H1 (cell line): ENCODE measurements at regions not wholly inside any gene's neighbourhood (a gene's known extent, or its start where the extent isn't known, plus 50 kb on each side); places are given as distances from the start of the nearest gene placed in this dataset.

ENCODE experiments used
- CTCF ChIA-PET: fragments of 300-600 bp; sonication (Branson Sonifier 250); formaldehyde crosslinking; loops from one replicate; lab custom pipeline; 2021; ENCODE audit not compliant: partially characterized antibody; lab: Charles Lee
- POLR2A ChIA-PET: fragments of 300-600 bp; sonication (Branson Sonifier 250); formaldehyde crosslinking; loops from one replicate; lab custom pipeline; 2021; ENCODE audit warnings: inconsistent platforms; ENCODE audit not compliant: partially characterized antibody; lab: Charles Lee
- DNase-seq, 2 experiments: peaks; one replicate each; pipeline versions ENCODE4 v3.0.0 to v3.0.0-alpha.2; 2010 to 2022; ENCODE audit warnings: low spot score in 2 of 2, low read depth in 1 of 2, mixed read lengths in 1 of 2
- FAIRE-seq: peaks from 2 replicates; lab custom pipeline; 2011; peaks lifted over from hg19 to GRCh38; lab: Jason Lieb, UNC
- H2AFZ ChIP-seq: 2 replicates; pipeline ENCODE4 v1.8.1; 2012; ENCODE audit warnings: low read length, inconsistent platforms
- H2AK5ac ChIP-seq: 2 replicates; pipeline ENCODE4 v1.6.1; 2013; ENCODE audit warnings: low read depth, low read length
- H2BK120ac ChIP-seq: replicated peaks from 2 replicates; pipeline ENCODE3; 2013; ENCODE audit warnings: low read depth, low read length, inconsistent platforms
- H2BK12ac ChIP-seq: 2 replicates; pipeline ENCODE4 v1.6.1; 2013; ENCODE audit warnings: low read depth, low read length
- H2BK15ac ChIP-seq: 2 replicates; pipeline ENCODE4 v1.6.1; 2013; ENCODE audit warnings: low read length
- H2BK20ac ChIP-seq: 2 replicates; pipeline ENCODE4 v1.6.1; 2013; ENCODE audit warnings: low read length
- H2BK5ac ChIP-seq: 2 replicates; pipeline ENCODE4 v1.6.1; 2013; ENCODE audit warnings: low read depth, low read length
- H3K14ac ChIP-seq: 2 replicates; pipeline ENCODE4 v1.6.1; 2013; ENCODE audit warnings: inconsistent platforms; ENCODE audit not compliant: insufficient read length
- H3K18ac ChIP-seq: 2 replicates; pipeline ENCODE4 v1.6.1; 2013; ENCODE audit warnings: low read length; ENCODE audit errors: extremely low read depth
- H3K23ac ChIP-seq: 2 replicates; pipeline ENCODE4 v1.6.1; 2013; ENCODE audit warnings: inconsistent platforms; ENCODE audit not compliant: insufficient read length
- H3K23me2 ChIP-seq: 2 replicates; pipeline ENCODE4 v1.6.1; 2013; ENCODE audit warnings: low read depth, low read length
- H3K27ac ChIP-seq: 2 replicates; pipeline ENCODE4 v1.6.1; 2011; ENCODE audit warnings: low read depth, low read length, inconsistent platforms
- H3K27me3 ChIP-seq, 4 experiments: replicated peaks in 1 of 4; 1 replicate in 1 of 4; 2 replicates in 3 of 4; pipeline versions ENCODE4 v1.6.1 to v1.8.1; 2011 to 2013; ENCODE audit warnings: low read length in 3 of 4, mild to moderate bottlenecking in 3 of 4, inconsistent platforms in 2 of 4, mixed read lengths in 2 of 4, moderate library complexity in 1 of 4; ENCODE audit not compliant: control insufficient read depth in 3 of 4, insufficient read depth in 3 of 4; ENCODE audit errors: extremely low read depth in 1 of 4
- H3K36me3 ChIP-seq, 4 experiments: 2 replicates each; pipeline versions ENCODE4 v1.6.1 to v1.8.1; 2011 to 2013; ENCODE audit warnings: mild to moderate bottlenecking in 4 of 4, low read length in 3 of 4, moderate library complexity in 2 of 4, control low read depth in 1 of 4, inconsistent platforms in 1 of 4; ENCODE audit not compliant: insufficient read depth in 4 of 4, control insufficient read depth in 2 of 4
- H3K4ac ChIP-seq: replicated peaks from 2 replicates; pipeline ENCODE3; 2013; ENCODE audit warnings: low read length, low read depth, mixed read lengths, inconsistent platforms; ENCODE audit not compliant: insufficient read length
- H3K4me1 ChIP-seq, 4 experiments: replicated peaks in 1 of 4; 1 replicate in 1 of 4; 2 replicates in 3 of 4; pipeline versions ENCODE4 v1.6.1 to v1.8.1; 2011 to 2013; ENCODE audit warnings: low read length in 3 of 4, inconsistent platforms in 2 of 4, mixed read lengths in 1 of 4; ENCODE audit not compliant: insufficient read depth in 4 of 4, control insufficient read depth in 3 of 4
- H3K4me2 ChIP-seq, 2 experiments: 2 replicates each; pipeline versions ENCODE4 v1.6.1 to v1.8.1; 2011 to 2013; ENCODE audit warnings: low read depth in 2 of 2, low read length in 2 of 2, control low read depth in 1 of 2, inconsistent platforms in 1 of 2, mild to moderate bottlenecking in 1 of 2; ENCODE audit not compliant: insufficient read depth in 1 of 2
- H3K4me3 ChIP-seq, 4 experiments: fragments of 200-600, 300-600 bp in 1 of 4; sonication (generic), shearing (Covaris generic), sonication (Bioruptor Twin) in 1 of 4; 2 replicates each; pipeline versions ENCODE4 v1.5.1 to v1.8.1; 2011 to 2016; ENCODE audit warnings: low read length in 4 of 4, low read depth in 3 of 4, control low read depth in 2 of 4, inconsistent platforms in 2 of 4, mild to moderate bottlenecking in 2 of 4, mixed read lengths in 1 of 4, moderate library complexity in 1 of 4; ENCODE audit not compliant: insufficient read depth in 2 of 4; ENCODE audit errors: extremely low read depth in 1 of 4
- H3K56ac ChIP-seq: replicated peaks from 2 replicates; pipeline ENCODE3; 2013; ENCODE audit warnings: low read depth, mild to moderate bottlenecking, mixed read lengths, low read length, inconsistent platforms; ENCODE audit not compliant: insufficient read length
- H3K79me1 ChIP-seq: 2 replicates; pipeline ENCODE4 v1.6.1; 2013; ENCODE audit warnings: low read depth, low read length, control low read depth
- H3K79me2 ChIP-seq, 2 experiments: 2 replicates each; pipeline versions ENCODE4 v1.6.1 to v1.8.1; 2012 to 2013; ENCODE audit warnings: low read length in 2 of 2, mild to moderate bottlenecking in 2 of 2, inconsistent platforms in 1 of 2; ENCODE audit not compliant: insufficient read depth in 2 of 2, control insufficient read depth in 1 of 2
- H3K9ac ChIP-seq, 4 experiments: replicated peaks in 1 of 4; 1 replicate in 1 of 4; 2 replicates in 3 of 4; pipeline versions ENCODE4 v1.6.1 to v1.8.1; 2011 to 2013; ENCODE audit warnings: low read depth in 3 of 4, low read length in 3 of 4, control low read depth in 2 of 4, mild to moderate bottlenecking in 2 of 4, moderate library complexity in 2 of 4, inconsistent platforms in 1 of 4; ENCODE audit errors: extremely low read depth in 1 of 4
- H3K9me3 ChIP-seq, 2 experiments: 2 replicates each; pipeline versions ENCODE4 v1.6.1 to v1.8.1; 2012 to 2013; ENCODE audit warnings: mild to moderate bottlenecking in 2 of 2, moderate library complexity in 2 of 2, control low read depth in 1 of 2, inconsistent platforms in 1 of 2, low read depth in 1 of 2, low read length in 1 of 2, mixed read lengths in 1 of 2; ENCODE audit not compliant: insufficient read depth in 2 of 2
- H4K20me1 ChIP-seq, 2 experiments: replicated peaks in 1 of 2; 2 replicates each; pipeline versions ENCODE3 to v1.8.1; 2011 to 2013; ENCODE audit warnings: inconsistent platforms in 2 of 2, low read length in 2 of 2, mild to moderate bottlenecking in 1 of 2; ENCODE audit not compliant: insufficient read depth in 2 of 2, control insufficient read depth in 1 of 2
- H4K5ac ChIP-seq: 2 replicates; pipeline ENCODE4 v1.6.1; 2013; ENCODE audit warnings: low read length, low read depth, mixed read lengths, inconsistent platforms; ENCODE audit not compliant: insufficient read length
- H4K8ac ChIP-seq: 2 replicates; pipeline ENCODE4 v1.8.0; 2013; ENCODE audit warnings: mild to moderate bottlenecking, moderate library complexity, low read length, inconsistent platforms; ENCODE audit not compliant: insufficient read depth; ENCODE audit errors: extremely low read depth
- H4K91ac ChIP-seq: replicated peaks from 2 replicates; pipeline ENCODE3; 2013; ENCODE audit warnings: low read length, mixed read lengths, inconsistent platforms; ENCODE audit not compliant: insufficient read length
- CHD2 ChIP-seq: IDR thresholded peaks from 2 replicates; pipeline ENCODE4 v1.6.1; 2012; ENCODE audit warnings: low read length, improper control_type of control experiment
- CTCF ChIP-seq, 3 experiments: IDR thresholded peaks; 1 replicate in 2 of 3; 2 replicates in 1 of 3; pipeline versions ENCODE4 v1.5.1 to v1.6.1; 2011; ENCODE audit warnings: low read length in 3 of 3, mild to moderate bottlenecking in 3 of 3, inconsistent platforms in 2 of 3, low read depth in 1 of 3, moderate library complexity in 1 of 3; ENCODE audit not compliant: insufficient read depth in 1 of 3; ENCODE audit errors: control extremely low read depth in 1 of 3
- HDAC2 ChIP-seq, 2 experiments: fragments of 300-600 bp in 1 of 2; sonication (generic) in 1 of 2; IDR thresholded peaks; 2 replicates each; pipeline ENCODE4 v1.6.1; 2011 to 2012; ENCODE audit warnings: low read depth in 2 of 2, low read length in 2 of 2, mild to moderate bottlenecking in 2 of 2, moderate library complexity in 2 of 2, borderline replicate concordance in 1 of 2, inconsistent platforms in 1 of 2
- KDM4A ChIP-seq: IDR thresholded peaks from one replicate; pipeline ENCODE4 v1.7.1; 2012; ENCODE audit warnings: low read depth, mild to moderate bottlenecking, moderate library complexity, low read length, inconsistent platforms; ENCODE audit not compliant: severe bottlenecking
- MAX ChIP-seq: IDR thresholded peaks from 2 replicates; pipeline ENCODE4 v1.6.1; 2012; ENCODE audit warnings: inconsistent platforms
- PHF8 ChIP-seq: fragments of 200-600 bp; sonication (generic); conservative IDR thresholded peaks from 2 replicates; pipeline ENCODE4 v1.7.1; 2012; ENCODE audit warnings: low read depth, mild to moderate bottlenecking, inconsistent platforms, low read length, moderate library complexity
- POU5F1 ChIP-seq: IDR thresholded peaks from 2 replicates; pipeline ENCODE4 v1.6.1; 2011; ENCODE audit warnings: low read depth, mild to moderate bottlenecking, low read length, moderate library complexity
- TCF12 ChIP-seq: IDR thresholded peaks from 2 replicates; pipeline ENCODE4 v1.6.1; 2011; ENCODE audit warnings: low read depth, mild to moderate bottlenecking, low read length
- WGBS, 2 experiments: shearing (Covaris generic) in 1 of 2; methylation state at CpG; one replicate each; pipeline versions ENCODE4 v1.1.6 to v1.1.7; 2013 to 2015; ENCODE audit warnings: low lambda C conversion rate in 2 of 2, mixed read lengths in 2 of 2, inconsistent platforms in 1 of 2, low coverage in 1 of 2, missing lambda C conversion rate in 1 of 2; ENCODE audit not compliant: insufficient replicate concordance in 2 of 2, insufficient coverage in 1 of 2, insufficient read length in 1 of 2; ENCODE audit errors: extremely low coverage in 1 of 2, missing lambda C conversion rate in 1 of 2; 5-methylcytosine and 5-hydroxymethylcytosine counted together

GRCh38 chr3:75342425-75342824 lies 321.7 kb upstream of the FRG2C start:
- H3K18ac ChIP-seq, result no peak overlapping the region
- H3K27ac ChIP-seq, result no peak overlapping the region
- no peak for DNase-seq
- no peak overlapping the region for H4K91ac ChIP-seq
- no peak overlapping the region for H2BK5ac ChIP-seq
- no peak overlapping the region for H3K56ac ChIP-seq
- H3K4ac ChIP-seq, result no peak overlapping the region
- H3K9me3 ChIP-seq, result no peaks in the 10 kb centered on the region
- no peak overlapping the region for H2BK12ac ChIP-seq
- H2BK20ac ChIP-seq, result no peak overlapping the region
- ChIA-PET CTCF (interaction anchor here (1.0 to 3.7 kb wide), 12 partner anchors 12 to 87 kb away, joined by 3 to 24 read pairs (median 4); no protein-coding TSS in a partner anchor), POLR2A (no interaction called here)
- H3K23ac ChIP-seq, result no peak overlapping the region
- H3K9ac ChIP-seq, result no peak overlapping the region
- no peak overlapping the region for H3K4me3 ChIP-seq
- no peaks in the 10 kb centered on the region for H3K79me2 ChIP-seq
- no peak overlapping the region for H2BK15ac ChIP-seq
- H3K14ac ChIP-seq, result no peak overlapping the region
- H3K4me2 ChIP-seq, result no peak overlapping the region
- H3K36me3 ChIP-seq, result no peaks in the 10 kb centered on the region
- no peak overlapping the region for H2AK5ac ChIP-seq
- FAIRE-seq, result no peak
- H4K20me1 ChIP-seq, result no peaks in the 10 kb centered on the region
- no peaks in the 10 kb centered on the region for H3K79me1 ChIP-seq
- H3K23me2 ChIP-seq, result no peaks in the 10 kb centered on the region
- no peaks in the 10 kb centered on the region; a peak in 1 of 7 replicates for H3K4me1 ChIP-seq
- 85% methylated on average over 4 of the region's 5 CpGs; no CpG with 5 or more reads in 1 of the 2 experiments for WGBS, 2 experiments
- H3K27me3 ChIP-seq, result no peaks in the 10 kb centered on the region
- TF ChIP-seq CTCF (IDR thresholded peaks at IDR 0.05; ENCODE audit: control extremely low read depth in 1 of 3, insufficient read depth in 1 of 3, low read depth in 1 of 3, low read length in 3 of 3) (no peak), KDM4A (no peak), HDAC2 (IDR thresholded peaks at IDR 0.05; ENCODE audit: borderline replicate concordance in 1 of 2, low read depth in 2 of 2, low read length in 2 of 2) (no peak), CHD2 (no peak), MAX (no peak), POU5F1 (no peak), TCF12 (no peak), PHF8 (no peak)
- H2AFZ ChIP-seq, result no peak overlapping the region
- H2BK120ac ChIP-seq, result no peak overlapping the region
- no peak overlapping the region for H4K5ac ChIP-seq
- H4K8ac ChIP-seq, result no peak overlapping the region
